ENCODE measurements at regions not wholly inside any gene's neighbourhood (a gene's known extent, or its start where the extent isn't known, plus 50 kb on each side); places are given as distances from the start of the nearest gene placed in this dataset.

DNA sequence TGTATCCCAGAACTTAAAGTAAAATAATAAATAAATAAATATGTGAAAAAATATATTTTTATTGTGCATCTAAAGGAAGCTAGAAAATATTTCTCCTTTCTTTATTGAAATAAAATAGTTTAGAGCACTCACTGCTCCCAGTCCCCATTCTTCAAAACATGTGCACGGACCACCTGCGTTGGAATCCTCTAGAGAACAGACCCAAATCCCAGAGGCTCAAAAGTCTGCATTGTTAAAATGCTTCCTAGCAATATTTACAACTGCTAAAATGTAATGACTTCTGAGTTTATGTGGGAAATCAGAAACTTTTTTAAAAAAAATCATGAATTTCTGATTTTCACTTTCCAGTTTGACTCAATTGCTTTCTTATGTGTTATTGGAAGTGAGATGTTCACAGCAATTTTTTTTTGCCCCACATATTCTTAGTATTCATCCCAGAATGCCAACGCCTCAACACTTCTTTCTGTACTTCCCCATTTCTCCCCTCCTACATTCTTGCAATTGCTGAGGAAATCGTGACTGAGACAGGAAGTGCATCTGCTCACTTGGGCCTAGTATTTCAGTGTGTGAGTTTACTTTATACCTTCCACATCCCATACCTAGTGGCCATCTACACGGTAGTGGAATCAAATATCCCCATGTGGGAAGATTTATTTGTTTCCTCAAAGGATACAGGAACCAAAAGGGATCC lies 116.0 kb upstream of the FLRT2 start:
- DNase-seq = no peak

DNA sequence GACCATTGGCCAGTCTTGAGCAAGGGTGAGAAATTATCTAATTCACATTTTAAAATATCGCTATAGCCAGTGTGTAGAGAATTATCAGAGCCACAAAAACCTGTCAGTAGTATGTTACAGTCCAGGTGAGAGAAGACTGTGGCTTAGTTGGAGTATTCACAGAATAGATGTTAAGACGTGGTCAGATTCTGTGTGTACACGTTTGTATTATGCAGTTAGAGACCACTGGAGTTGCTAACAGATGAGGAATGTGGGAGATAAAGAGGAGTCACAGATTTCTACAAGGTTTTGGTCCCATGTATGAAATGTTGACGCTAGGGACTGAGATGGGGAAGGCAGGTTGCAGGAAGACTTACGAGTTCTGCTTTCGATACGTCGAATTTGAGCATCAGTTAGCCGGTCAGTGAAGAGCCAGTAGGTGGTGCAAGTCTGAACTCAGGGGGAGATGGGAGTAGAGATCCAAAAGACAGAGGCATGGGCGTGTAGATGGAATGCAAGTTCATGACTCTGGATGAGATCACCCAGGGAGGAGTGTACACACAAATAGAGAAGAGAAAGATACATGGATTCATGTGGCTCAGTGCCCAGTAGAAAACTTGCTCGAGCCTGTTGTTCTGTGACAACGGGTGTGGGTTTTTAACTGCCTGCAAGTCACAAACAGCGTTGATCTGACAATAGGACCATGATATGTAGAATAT lies 114.8 kb upstream of the FLRT2 start:
- DNase-seq = peak; percentile 53 to 81

DNA sequence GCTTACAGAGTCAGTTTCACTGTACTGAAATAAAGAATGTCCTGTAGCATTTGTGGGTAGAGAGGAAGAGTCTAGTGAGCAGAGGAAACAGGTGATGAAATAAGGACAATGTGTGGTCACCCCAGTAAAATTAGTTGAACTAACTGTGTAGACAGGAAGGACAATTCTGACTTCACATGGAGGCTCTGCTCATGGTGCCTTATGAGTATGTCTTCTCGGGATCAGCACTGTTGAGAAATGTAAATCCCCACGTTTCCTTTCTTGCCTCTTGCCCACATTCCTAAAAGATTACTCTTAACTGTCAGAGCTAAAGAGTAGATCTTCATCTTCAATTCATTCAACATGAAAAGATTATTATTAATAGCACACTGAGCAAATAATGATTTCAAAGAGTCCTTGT lies 113.2 kb upstream of the FLRT2 start:
- DNase-seq = peak; percentile 26 to 56

- DNase-seq = no peak
Measured at GRCh38 chr14:85417396-85417795, 112.5 kb upstream of the FLRT2 start.

GRCh38 chr14:85418721-85419120 lies 111.2 kb upstream of the FLRT2 start:
- DNase-seq = no peak

DNA sequence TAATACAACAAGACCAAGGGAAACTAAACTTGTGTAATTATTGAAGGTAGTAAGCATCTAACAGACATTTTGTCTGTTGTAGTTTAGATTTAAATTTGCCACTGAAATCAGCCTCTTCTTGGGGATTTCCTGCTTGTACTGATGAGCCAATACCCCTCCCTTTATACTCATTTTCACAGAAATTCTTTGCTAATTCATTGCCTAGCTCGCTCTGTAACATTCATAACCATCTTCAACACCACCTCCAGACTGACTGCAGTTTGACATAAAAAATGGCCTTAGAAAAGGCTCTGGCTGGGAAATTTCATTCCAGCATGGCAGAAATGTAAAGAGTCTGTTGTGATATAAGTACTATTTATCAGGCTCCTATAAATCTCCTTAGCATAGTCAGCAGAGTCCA lies 109.7 kb upstream of the FLRT2 start:
- DNase-seq = no peak

DNA sequence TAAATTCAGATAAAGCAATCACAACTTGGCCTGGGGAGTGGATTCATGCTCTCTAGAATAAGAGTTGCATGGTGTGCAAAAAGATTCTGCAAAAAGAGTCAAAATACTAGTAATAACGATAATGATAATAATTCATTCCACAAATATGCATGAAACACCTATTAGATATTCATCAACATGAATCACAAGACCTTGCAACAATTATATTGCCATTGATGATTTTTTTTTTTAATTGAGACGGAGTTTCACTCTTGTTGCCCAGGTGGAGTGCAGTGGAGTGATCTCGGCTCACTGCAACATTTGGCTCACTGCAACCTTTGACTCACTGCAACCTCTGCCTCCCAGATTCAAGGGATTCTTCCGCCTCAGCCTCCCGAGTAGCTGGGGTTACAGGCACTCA lies 109.2 kb upstream of the FLRT2 start:
- DNase-seq = no peak

DNA sequence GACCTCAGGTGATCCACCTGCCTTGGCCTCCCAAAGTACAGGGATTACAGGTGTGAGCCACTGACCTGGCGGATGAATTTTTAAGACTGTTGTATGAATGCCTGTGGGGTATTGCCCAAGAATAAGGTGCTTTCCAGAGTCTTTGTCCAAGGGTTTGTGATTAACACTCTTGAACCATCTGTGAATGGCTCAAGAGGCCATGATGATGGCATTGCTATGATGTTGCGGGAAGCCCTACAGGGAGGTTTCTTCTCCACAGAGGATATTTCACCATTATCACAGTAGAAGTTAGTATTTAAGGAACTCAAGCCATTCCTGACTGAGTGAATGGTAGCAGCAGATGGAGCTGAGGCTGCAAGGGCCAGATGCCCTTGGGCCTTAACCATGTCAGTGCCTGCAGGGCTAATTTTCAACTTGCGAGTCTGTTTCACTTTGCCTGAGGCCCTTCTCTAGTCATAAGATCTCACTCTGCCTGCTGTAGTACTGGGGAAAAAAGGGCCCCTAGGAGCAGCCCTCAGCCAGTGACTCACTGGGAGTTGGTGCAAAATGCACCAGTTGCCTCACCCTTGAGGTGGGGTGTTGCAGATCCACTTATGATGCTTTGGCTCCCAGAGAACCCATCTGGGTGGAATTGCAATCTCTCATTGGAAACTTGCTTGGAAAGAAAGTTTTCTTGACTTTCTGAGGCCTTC lies 108.6 kb upstream of the FLRT2 start:
- DNase-seq = no peak

GRCh38 chr14:85423889-85424288 lies 106.1 kb upstream of the FLRT2 start:
- no peak for DNase-seq

DNA sequence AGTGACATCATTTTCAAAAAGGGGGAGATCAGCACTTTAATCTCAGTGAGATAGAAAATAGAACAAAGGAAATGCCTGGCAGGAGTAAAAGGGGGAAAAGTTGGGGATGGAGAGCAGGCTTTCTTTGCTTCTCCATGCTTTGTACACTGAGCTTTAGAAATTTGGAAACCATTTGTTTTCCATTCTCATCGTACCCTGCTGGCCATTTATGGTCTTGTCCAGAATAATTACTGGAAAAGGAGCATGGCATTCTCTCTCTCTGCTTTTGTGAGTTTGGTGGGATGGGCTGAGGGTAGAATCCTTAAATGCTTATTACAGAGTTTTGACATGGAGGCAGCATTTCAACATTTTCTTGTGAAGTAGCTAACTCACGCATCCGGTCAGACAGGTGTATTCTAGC lies 104.4 kb upstream of the FLRT2 start:
- DNase-seq = no peak

DNA sequence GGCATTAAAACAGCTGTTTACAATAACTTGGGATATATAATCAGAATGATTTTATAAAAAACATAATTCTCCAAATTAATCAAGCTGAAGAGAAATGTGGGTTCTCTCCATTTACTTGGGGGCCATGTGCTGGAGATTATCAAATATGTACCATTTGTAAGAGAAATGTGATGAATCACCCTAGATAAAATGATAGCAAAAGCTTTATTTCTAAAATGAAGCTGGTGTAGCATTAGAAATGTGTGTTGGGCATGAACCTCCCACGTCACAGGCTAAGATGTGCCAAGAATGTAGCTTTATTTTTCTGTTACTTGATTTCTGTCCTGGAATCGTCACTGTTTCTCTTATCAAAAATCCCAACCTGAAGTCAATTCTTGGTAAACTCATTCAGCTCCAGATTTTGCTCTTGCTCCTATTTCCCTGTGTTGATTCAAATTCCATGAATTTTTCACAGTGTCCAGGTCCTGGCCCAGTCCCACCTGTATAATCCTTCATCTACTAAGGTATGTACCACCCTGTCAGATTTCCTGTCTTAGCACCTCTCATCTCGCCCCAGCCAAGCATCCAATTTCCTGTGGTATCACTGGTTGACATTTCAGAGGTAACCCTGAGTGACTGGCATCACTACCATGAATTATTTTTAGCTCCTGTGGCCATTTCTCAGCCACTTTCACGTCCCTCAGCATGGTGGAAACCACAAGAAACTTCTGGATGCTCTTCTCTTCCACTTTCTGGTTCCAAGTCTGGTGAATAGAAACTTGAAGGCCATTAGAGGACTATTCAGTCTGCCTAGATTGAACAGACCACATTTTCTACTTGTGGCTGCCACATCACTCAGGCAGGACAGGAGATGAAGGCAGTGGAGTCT lies 103.6 kb upstream of the FLRT2 start:
- no peak for DNase-seq

GRCh38 chr14:85428926-85429325 lies 101.0 kb upstream of the FLRT2 start:
- DNase-seq = no peak

GRCh38 chr14:85437148-85437547 lies 92.8 kb upstream of the FLRT2 start:
- DNase-seq = peak; percentile 21 to 28

- DNase-seq = no peak
Measured at GRCh38 chr14:85438001-85438400, 91.9 kb upstream of the FLRT2 start.

GRCh38 chr14:85438481-85438942 lies 91.4 kb upstream of the FLRT2 start:
- DNase-seq = no peak

GRCh38 chr14:85439696-85440328 lies 90.1 kb upstream of the FLRT2 start:
- DNase-seq = peak in 1 of 2 experiments; percentile 53

GRCh38 chr14:85441909-85442643 lies 87.9 kb upstream of the FLRT2 start:
- DNase-seq = no peak

GRCh38 chr14:85442996-85443395 lies 86.9 kb upstream of the FLRT2 start:
- DNase-seq = no peak

DNA sequence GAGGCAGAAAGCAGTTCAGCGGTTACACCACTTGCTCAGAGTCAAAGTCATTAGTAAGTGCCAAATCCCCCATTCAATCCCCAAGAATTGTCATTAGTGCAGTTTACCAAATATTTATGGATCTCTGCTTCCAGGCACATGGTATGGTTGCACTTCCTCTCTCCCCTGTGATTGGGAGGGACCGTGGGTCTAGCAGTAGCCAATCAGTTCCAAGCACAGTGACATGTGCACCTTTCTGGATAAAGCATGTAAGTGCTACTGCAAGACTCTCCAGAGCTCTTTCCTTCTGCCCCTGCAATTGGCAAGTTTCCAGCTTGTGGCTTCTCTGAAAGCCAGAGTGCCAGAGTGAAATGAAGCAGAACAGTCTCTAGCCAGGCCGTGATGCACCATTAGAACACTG lies 85.3 kb upstream of the FLRT2 start:
- no peak for DNase-seq

GRCh38 chr14:85445151-85445795 lies 84.7 kb upstream of the FLRT2 start:
- DNase-seq = no peak

GRCh38 chr14:85447883-85448282 lies 82.1 kb upstream of the FLRT2 start:
- no peak for DNase-seq

Measured in SW 1271 (cell line).